EH (cell line): ENCODE measurements at regions not wholly inside any gene's neighbourhood (a gene's known extent, or its start where the extent isn't known, plus 50 kb on each side); places are given as distances from the start of the nearest gene placed in this dataset.
A peak's percentile ranks its signal among the peaks of the same experiment; 100 is the strongest.

Experiments
- DNase-seq: peaks from one replicate; pipeline ENCODE4 v3.0.0-alpha.2; 2015; ENCODE audit warnings: low read depth

GRCh38 chr16:85990861-85991301 is 91.9 kb downstream of the IRF8 start:
- no peak for DNase-seq

GRCh38 chr16:85991425-85991824 is 92.5 kb downstream of the IRF8 start:
- no peak for DNase-seq

GRCh38 chr16:85991856-85992255 is 92.9 kb downstream of the IRF8 start:
- no peak for DNase-seq

GRCh38 chr16:85992359-85992758 is 93.4 kb downstream of the IRF8 start:
- DNase-seq: peak; percentile 35

- no peak for DNase-seq
Observed at GRCh38 chr16:85992779-85993178, 93.8 kb downstream of the IRF8 start.

GRCh38 chr16:85994492-85995490 is 95.8 kb downstream of the IRF8 start:
- DNase-seq: peak; percentile 20

GRCh38 chr16:85995541-85996423 is 96.8 kb downstream of the IRF8 start:
- peak; percentile 17 for DNase-seq

GRCh38 chr16:85996843-85997242 is 97.9 kb downstream of the IRF8 start:
- no peak for DNase-seq

- DNase-seq: no peak
Observed at GRCh38 chr16:85998171-85998867, 99.4 kb downstream of the IRF8 start.

- DNase-seq: no peak
Observed at GRCh38 chr16:85998868-85999729, 100.1 kb downstream of the IRF8 start.

GRCh38 chr16:85999778-86000177 is 100.8 kb downstream of the IRF8 start:
- DNase-seq: no peak

- DNase-seq: no peak
Observed at GRCh38 chr16:86002178-86002900, 103.4 kb downstream of the IRF8 start.

GRCh38 chr16:86007524-86007923 is 108.6 kb downstream of the IRF8 start:
- DNase-seq: no peak

- no peak for DNase-seq
Observed at GRCh38 chr16:86010680-86011141, 111.7 kb downstream of the IRF8 start.

- DNase-seq: no peak
Observed at GRCh38 chr16:86011532-86011931, 112.6 kb downstream of the IRF8 start.

GRCh38 chr16:86012221-86012620 is 113.3 kb downstream of the IRF8 start:
- no peak for DNase-seq

- no peak for DNase-seq
Observed at GRCh38 chr16:86013867-86014266, 114.9 kb downstream of the IRF8 start.

GRCh38 chr16:86015606-86016005 is 116.6 kb downstream of the IRF8 start:
- DNase-seq: peak; percentile 6

GRCh38 chr16:86016201-86016965 is 117.4 kb downstream of the IRF8 start:
- DNase-seq: peak; percentile 65
